ENCODE measurements at regions not wholly inside any gene's neighbourhood (a gene's known extent, or its start where the extent isn't known, plus 50 kb on each side); places are given as distances from the start of the nearest gene placed in this dataset.

DNA sequence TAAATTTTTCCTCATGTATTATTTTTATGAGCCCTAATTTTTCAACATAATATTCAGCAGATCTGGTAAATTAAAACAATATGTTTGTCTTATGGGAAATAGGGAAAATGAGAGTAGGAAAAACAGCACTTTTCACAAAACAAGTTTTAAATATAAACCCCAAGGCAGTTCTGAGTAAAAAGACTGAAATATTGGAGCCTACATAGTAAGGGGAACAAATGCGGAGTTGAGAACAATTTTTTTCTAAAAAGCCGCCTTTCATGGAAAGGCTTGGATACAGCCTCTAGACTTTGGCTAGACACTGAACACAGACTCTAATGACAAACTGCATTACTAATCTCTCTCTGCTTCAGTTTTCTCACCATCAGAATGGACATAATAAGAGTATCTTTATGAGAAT, 174.1 kb downstream of the NOL4 start:
- Histone ChIP-seq H3K27ac (no peak overlapping the region), H3K27me3 (no peaks in the 10 kb centered on the region), H3K9me3 (peaks cover 0 to 6% (median 0%) of the 10 kb centered on the region in 3 donors), H3K4me3 (no peak overlapping the region), H3K4me1 (no peaks in the 10 kb centered on the region), H3K36me3 (no peaks in the 10 kb centered on the region)
- no peak for ATAC-seq
- WGBS, 2 donors (ENCODE audit: low coverage in 1 of 2) = 79 to 93% methylated on average over 2 of the region's 2 CpGs
- TF ChIP-seq, protein P1, sequence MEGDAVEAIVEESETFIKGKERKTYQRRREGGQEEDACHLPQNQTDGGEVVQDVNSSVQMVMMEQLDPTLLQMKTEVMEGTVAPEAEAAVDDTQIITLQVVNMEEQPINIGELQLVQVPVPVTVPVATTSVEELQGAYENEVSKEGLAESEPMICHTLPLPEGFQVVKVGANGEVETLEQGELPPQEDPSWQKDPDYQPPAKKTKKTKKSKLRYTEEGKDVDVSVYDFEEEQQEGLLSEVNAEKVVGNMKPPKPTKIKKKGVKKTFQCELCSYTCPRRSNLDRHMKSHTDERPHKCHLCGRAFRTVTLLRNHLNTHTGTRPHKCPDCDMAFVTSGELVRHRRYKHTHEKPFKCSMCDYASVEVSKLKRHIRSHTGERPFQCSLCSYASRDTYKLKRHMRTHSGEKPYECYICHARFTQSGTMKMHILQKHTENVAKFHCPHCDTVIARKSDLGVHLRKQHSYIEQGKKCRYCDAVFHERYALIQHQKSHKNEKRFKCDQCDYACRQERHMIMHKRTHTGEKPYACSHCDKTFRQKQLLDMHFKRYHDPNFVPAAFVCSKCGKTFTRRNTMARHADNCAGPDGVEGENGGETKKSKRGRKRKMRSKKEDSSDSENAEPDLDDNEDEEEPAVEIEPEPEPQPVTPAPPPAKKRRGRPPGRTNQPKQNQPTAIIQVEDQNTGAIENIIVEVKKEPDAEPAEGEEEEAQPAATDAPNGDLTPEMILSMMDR (IDR thresholded peaks at IDR 0.05) = no peak
- TF ChIP-seq POLR2A (IDR thresholded peaks at IDR 0.05) (no peak), EP300 (IDR thresholded peaks at IDR 0.05) (no peak), POLR2AphosphoS5 (IDR thresholded peaks at IDR 0.05) (no peak)

DNA sequence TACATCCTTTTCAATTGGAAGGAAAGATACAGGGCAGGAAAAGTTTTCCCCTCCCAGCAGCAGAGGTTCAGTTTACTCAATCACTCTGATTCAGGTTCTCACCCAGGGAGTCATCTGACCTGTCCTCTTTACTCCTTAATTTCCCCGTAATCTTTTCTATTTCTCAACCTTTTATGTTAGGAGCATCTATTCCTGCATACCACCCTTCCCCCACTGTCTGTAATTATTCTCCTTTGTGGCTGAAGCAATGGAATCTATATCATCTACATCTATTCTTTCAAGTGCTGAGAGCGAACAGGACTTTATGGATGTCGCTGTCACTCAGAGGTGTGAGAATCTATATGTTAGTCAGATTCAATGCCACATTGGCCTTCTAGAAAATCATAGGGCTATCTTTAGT, 175.2 kb downstream of the NOL4 start:
- H3K27ac ChIP-seq = no peak overlapping the region
- no peaks in the 10 kb centered on the region for H3K36me3 ChIP-seq
- H3K4me3 ChIP-seq = no peak overlapping the region
- no peak for ATAC-seq
- 65 to 100% methylated on average over 1 to 3 of the region's 3 CpGs for WGBS, 2 donors (ENCODE audit: low coverage in 1 of 2)
- H3K27me3 ChIP-seq = no peaks in the 10 kb centered on the region
- TF ChIP-seq POLR2A (IDR thresholded peaks at IDR 0.05) = no peak
- no peak for TF ChIP-seq EP300 (IDR thresholded peaks at IDR 0.05)
- no peak for TF ChIP-seq POLR2AphosphoS5 (IDR thresholded peaks at IDR 0.05)
- TF ChIP-seq, protein P1 (IDR thresholded peaks at IDR 0.05) = no peak
- no peaks in the 10 kb centered on the region for H3K4me1 ChIP-seq
- no peaks in the 10 kb centered on the region for H3K9me3 ChIP-seq

DNA sequence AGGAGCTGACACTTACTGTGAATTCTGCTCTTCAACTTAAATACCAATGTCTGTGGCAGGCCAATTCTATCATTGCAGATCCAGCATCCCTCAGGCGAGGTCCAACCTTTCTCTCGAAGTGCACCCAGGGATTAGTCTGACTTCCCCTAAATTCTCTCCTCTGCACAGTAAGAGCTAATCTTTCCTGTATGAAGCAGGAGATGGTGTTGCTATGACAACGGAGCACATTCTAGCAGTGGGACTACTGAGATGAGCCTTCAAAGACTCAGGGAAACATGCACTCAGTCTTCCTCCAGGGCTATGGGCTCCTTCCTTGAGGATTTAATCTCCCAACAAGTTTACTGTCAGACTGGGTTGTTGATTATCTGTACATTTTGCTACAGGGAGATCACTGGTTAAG, 176.3 kb downstream of the NOL4 start:
- no peak for ATAC-seq
- TF ChIP-seq POLR2AphosphoS5 (IDR thresholded peaks at IDR 0.05) (no peak), POLR2A (IDR thresholded peaks at IDR 0.05) (no peak)
- TF ChIP-seq, protein P1 (IDR thresholded peaks at IDR 0.05) = no peak
- no peaks in the 10 kb centered on the region for H3K9me3 ChIP-seq
- 65 to 81% methylated on average over 2 to 3 of the region's 3 CpGs for whole genome bisulfite sequencing, 2 donors (ENCODE audit: low coverage in 1 of 2)
- no peak overlapping the region for H3K4me3 ChIP-seq
- H3K27me3 ChIP-seq = no peaks in the 10 kb centered on the region
- no peaks in the 10 kb centered on the region for H3K4me1 ChIP-seq
- H3K36me3 ChIP-seq = no peaks in the 10 kb centered on the region
- no peak overlapping the region for H3K27ac ChIP-seq

DNA sequence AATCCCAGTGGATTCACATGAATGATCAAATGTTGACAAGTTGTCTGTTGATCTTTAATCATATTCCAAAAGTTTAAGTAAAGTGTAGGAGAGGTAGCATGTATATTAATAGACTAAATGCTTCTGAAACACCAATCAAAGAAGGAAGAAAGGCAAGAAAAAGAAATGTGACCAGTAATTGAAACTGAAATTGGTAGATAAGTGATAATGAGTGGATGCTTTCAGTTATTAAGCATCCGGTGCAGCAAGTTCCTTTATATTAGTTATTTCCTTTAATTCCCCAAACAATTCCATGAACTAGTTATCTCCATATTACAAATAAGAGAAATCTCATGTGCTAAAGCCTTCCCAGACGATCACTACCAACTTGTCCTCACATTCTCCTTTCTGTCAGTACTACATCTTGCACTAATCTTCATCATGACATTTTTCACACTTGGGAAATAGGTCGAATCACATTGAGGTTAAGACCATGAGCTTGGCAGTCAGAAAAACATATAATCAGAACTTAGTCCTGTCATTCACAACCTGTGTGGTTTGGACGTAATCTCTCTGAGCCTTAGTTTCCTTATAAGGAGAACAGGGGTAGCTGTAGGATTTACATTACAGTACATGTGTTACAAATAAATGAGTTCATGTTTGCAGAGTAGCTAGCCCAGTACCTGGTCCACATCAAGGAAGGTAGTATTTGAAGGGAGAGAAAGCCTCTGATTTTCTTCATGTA, 182.1 kb downstream of the NOL4 start:
- Histone ChIP-seq H3K4me3 (no peak overlapping the region), H3K27me3 (no peaks in the 10 kb centered on the region), H3K27ac (no peak overlapping the region), H3K9me3 (no peaks in the 10 kb centered on the region), H3K36me3 (no peaks in the 10 kb centered on the region), H3K4me1 (no peaks in the 10 kb centered on the region)
- no peak for ATAC-seq
- 64 to 78% methylated on average over 3 to 4 of the region's 4 CpGs for WGBS, 2 donors (ENCODE audit: low coverage in 1 of 2)
- TF ChIP-seq POLR2AphosphoS5 (IDR thresholded peaks at IDR 0.05) (no peak), EP300 (IDR thresholded peaks at IDR 0.05) (no peak), POLR2A (IDR thresholded peaks at IDR 0.05) (no peak)
- TF ChIP-seq, protein P1 (IDR thresholded peaks at IDR 0.05) = no peak

DNA sequence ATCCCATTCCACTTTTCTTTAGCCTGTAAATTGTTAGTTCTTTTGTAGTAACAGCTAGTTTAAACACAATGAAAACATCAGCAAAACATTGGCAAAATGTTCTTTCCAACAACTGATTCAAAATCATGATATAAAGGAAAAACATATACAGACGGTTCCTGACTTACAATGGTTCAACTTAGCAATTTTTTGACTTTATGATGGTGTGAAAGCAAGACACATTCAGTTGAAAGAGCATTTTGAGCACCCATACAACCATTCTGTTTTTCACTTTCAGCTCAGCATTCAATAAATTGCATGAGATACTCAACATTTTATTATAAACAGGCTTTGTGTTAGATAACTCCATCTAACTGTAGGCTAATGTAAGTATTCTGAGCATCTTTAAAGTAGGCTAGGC, 185.1 kb downstream of the NOL4 start:
- TF ChIP-seq, protein P1 (IDR thresholded peaks at IDR 0.05) = no peak
- TF ChIP-seq EP300 (IDR thresholded peaks at IDR 0.05) (no peak), POLR2A (IDR thresholded peaks at IDR 0.05) (no peak), POLR2AphosphoS5 (IDR thresholded peaks at IDR 0.05) (no peak)
- peaks cover 0 to under 1% (median 0%) of the 10 kb centered on the region in 3 donors for H3K9me3 ChIP-seq
- H3K4me3 ChIP-seq = no peak overlapping the region
- no peaks in the 10 kb centered on the region for H3K4me1 ChIP-seq
- H3K27ac ChIP-seq = no peak overlapping the region
- WGBS, 2 donors (ENCODE audit: low coverage in 1 of 2) = 52 to 60% methylated on average over 1 of the region's 1 CpG
- no peaks in the 10 kb centered on the region for H3K36me3 ChIP-seq
- ATAC-seq = no peak
- H3K27me3 ChIP-seq = no peaks in the 10 kb centered on the region

Measured in gastroesophageal sphincter (tissue), 4 donors.